WTC11 (cell line): ENCODE measurements at regions not wholly inside any gene's neighbourhood (a gene's known extent, or its start where the extent isn't known, plus 50 kb on each side); places are given as distances from the start of the nearest gene placed in this dataset.

ENCODE experiments used
- ATAC-seq: fragments of 200-7000 bp; cut with Tn5 transposase; 2 replicates; pipeline ENCODE4 v1.10.0; 2021; ENCODE audit warnings: mild to moderate bottlenecking, moderate library complexity
- CTCF ChIA-PET: fragments of 300-600 bp; sonication (Branson Sonifier 250); formaldehyde crosslinking; loops from one replicate; lab custom pipeline; 2021; ENCODE audit warnings: antibody characterized with exemption; lab: Charles Lee
- POLR2A ChIA-PET: fragments of 350-600 bp; sonication (Branson Sonifier 250); formaldehyde crosslinking; loops from one replicate; lab custom pipeline; 2021; ENCODE audit warnings: antibody characterized with exemption; lab: Charles Lee
- DNase-seq: peaks from one replicate; pipeline ENCODE4 v3.0.0; 2021; ENCODE audit warnings: low spot score
- H3K27ac Mint-ChIP-seq: 2 replicates; pipeline ENCODE4 v1.8.0; 2021; ENCODE audit warnings: mixed read lengths
- H3K27me3 Mint-ChIP-seq: 2 replicates; pipeline ENCODE4 v1.8.0; 2021; ENCODE audit warnings: low read depth, mild to moderate bottlenecking, moderate library complexity, mixed read lengths
- H3K36me3 Mint-ChIP-seq: 2 replicates; pipeline ENCODE4 v1.8.0; 2021; ENCODE audit warnings: mixed read lengths
- H3K4me1 Mint-ChIP-seq: 2 replicates; pipeline ENCODE4 v1.8.0; 2022; ENCODE audit warnings: mixed read lengths
- H3K4me3 Mint-ChIP-seq: 2 replicates; pipeline ENCODE4 v1.8.0; 2021; ENCODE audit warnings: mild to moderate bottlenecking, moderate library complexity, mixed read lengths
- H3K9me3 Mint-ChIP-seq: 2 replicates; pipeline ENCODE4 v1.8.0; 2021; ENCODE audit warnings: mixed read lengths
- CDX4 ChIP-seq: fragments of 250-450 bp; sonication (Bioruptor Pico); IDR thresholded peaks from 2 replicates; pipeline ENCODE4 v1.9.0; 2021; ENCODE audit warnings: moderate library complexity, mild to moderate bottlenecking, inconsistent platforms, borderline replicate concordance
- E2F4 ChIP-seq: sonication (generic); formaldehyde crosslinking; IDR thresholded peaks from 2 replicates; pipeline ENCODE4 v1.8.1; 2022; ENCODE audit warnings: low read depth, mild to moderate bottlenecking, moderate library complexity, missing genetic modification reagents, borderline replicate concordance
- ERG ChIP-seq: fragments of 250-450 bp; sonication (Bioruptor Pico); IDR thresholded peaks from 2 replicates; pipeline ENCODE4 v1.8.0; 2021; ENCODE audit warnings: mild to moderate bottlenecking
- ESRRA ChIP-seq: sonication (generic); formaldehyde crosslinking; IDR thresholded peaks from 2 replicates; pipeline ENCODE4 v1.8.1; 2022; ENCODE audit warnings: mild to moderate bottlenecking, missing genetic modification reagents, borderline replicate concordance
- JUN ChIP-seq: sonication (generic); formaldehyde crosslinking; IDR thresholded peaks from 2 replicates; pipeline ENCODE4 v1.8.0; 2023; ENCODE audit warnings: mild to moderate bottlenecking, missing genetic modification reagents
- NFYB ChIP-seq: sonication (generic); formaldehyde crosslinking; conservative IDR thresholded peaks from 2 replicates; pipeline ENCODE4 v1.8.0; 2022; ENCODE audit warnings: low read depth, missing genetic modification reagents
- PRDM15 ChIP-seq: sonication (generic); formaldehyde crosslinking; IDR thresholded peaks from 2 replicates; pipeline ENCODE4 v1.8.0; 2022; ENCODE audit warnings: missing genetic modification reagents
- SMAD4 ChIP-seq: sonication (generic); formaldehyde crosslinking; IDR thresholded peaks from 2 replicates; pipeline ENCODE4 v1.8.0; 2022; ENCODE audit warnings: mild to moderate bottlenecking, missing genetic modification reagents
- USF2 ChIP-seq: sonication (generic); formaldehyde crosslinking; IDR thresholded peaks from 2 replicates; pipeline ENCODE4 v1.8.1; 2023; ENCODE audit warnings: mild to moderate bottlenecking, missing genetic modification reagents, moderate library complexity
- ZMAT4 ChIP-seq: fragments of 250-450 bp; sonication (Bioruptor Pico); IDR thresholded peaks from 2 replicates; pipeline ENCODE4 v1.9.0; 2021; ENCODE audit warnings: mild to moderate bottlenecking
- ZNF425 ChIP-seq: fragments of 250-450 bp; sonication (Bioruptor Pico); conservative IDR thresholded peaks from 2 replicates; pipeline ENCODE4 v1.9.0; 2021; ENCODE audit warnings: mild to moderate bottlenecking
- ZNF512 ChIP-seq: sonication (generic); formaldehyde crosslinking; IDR thresholded peaks from 2 replicates; pipeline ENCODE4 v1.8.1; 2022; ENCODE audit warnings: missing genetic modification reagents, borderline replicate concordance

- TF ChIP-seq ZMAT4 = no peak
- TF ChIP-seq, all 79 proteins: peak for 0
Observed at GRCh38 chr14:87644689-87645088, 348.3 kb downstream of the GALC start (continued).

GRCh38 chr14:87643005-87643404, 350.0 kb downstream of the GALC start:
- CTCF ChIA-PET = no interaction called here
- Mint-ChIP-seq H3K36me3 (peaks cover 2% of the 10 kb centered on the region), H3K4me3 (no peak overlapping the region), H3K4me1 (no peaks in the 10 kb centered on the region), H3K27me3 (no peaks in the 10 kb centered on the region; the same call in 1 of the 2 replicates), H3K27ac (no peak overlapping the region), H3K9me3 (peaks cover 16% of the 10 kb centered on the region)
- no peak for DNase-seq
- ATAC-seq = no peak
- no peak for TF ChIP-seq SMAD4 (CRISPR knock-in tag)
- TF ChIP-seq PRDM15 (CRISPR knock-in tag) = no peak
- no peak for TF ChIP-seq ERG (CRISPR knock-in tag)
- TF ChIP-seq USF2 (CRISPR knock-in tag) = no peak
- TF ChIP-seq NFYB (CRISPR knock-in tag) = no peak
- no peak for TF ChIP-seq ZNF425 (CRISPR knock-in tag)
- TF ChIP-seq JUN = no peak
- no peak for TF ChIP-seq E2F4 (CRISPR knock-in tag)
- no peak for TF ChIP-seq CDX4 (CRISPR knock-in tag)
- TF ChIP-seq ZNF512 (CRISPR knock-in tag) = no peak
- no peak for TF ChIP-seq ESRRA (CRISPR knock-in tag)
- POLR2A ChIA-PET = no interaction called here
